Sigmoid colon (tissue), 6 donors: ENCODE measurements at regions not wholly inside any gene's neighbourhood (a gene's known extent, or its start where the extent isn't known, plus 50 kb on each side); places are given as distances from the start of the nearest gene placed in this dataset.

Experiments used
- DNase-seq: peaks from one replicate; pipeline ENCODE4 v3.0.0-alpha.2; 2019
- H3K27ac ChIP-seq, 4 donors: fragments of 200-600 bp; sonication (generic); one replicate each; pipeline ENCODE4 v1.5.1; 2016 to 2019; ENCODE audit warnings: mild to moderate bottlenecking in 1 of 4
- H3K27me3 ChIP-seq, 3 donors: fragments of 200-600 bp; sonication (generic); one replicate each; pipeline ENCODE4 v1.5.1; 2019; ENCODE audit warnings: mild to moderate bottlenecking in 1 of 3
- H3K36me3 ChIP-seq, 4 donors: fragments of 200-600 bp; sonication (generic); one replicate each; pipeline ENCODE4 v1.5.1; 2016 to 2019
- H3K4me1 ChIP-seq, 4 donors: fragments of 200-600 bp; sonication (generic); one replicate each; pipeline ENCODE4 v1.5.1; 2017 to 2019
- H3K4me3 ChIP-seq, 4 donors: fragments of 200-600 bp; sonication (generic); one replicate each; pipeline ENCODE4 v1.5.1; 2017 to 2019; ENCODE audit warnings: mild to moderate bottlenecking in 2 of 4, moderate library complexity in 1 of 4
- H3K9me3 ChIP-seq, 4 donors: fragments of 200-600 bp in 3 of 4; sonication (generic) in 3 of 4; one replicate each; pipeline versions ENCODE4 v1.5.1 to v1.6.1; 2013 to 2019
- EP300 ChIP-seq, 4 donors: sonication (generic); formaldehyde crosslinking; IDR thresholded peaks; one replicate each; pipeline ENCODE4 v1.6.1; 2017; ENCODE audit warnings: antibody characterized with exemption in 4 of 4
- POLR2A ChIP-seq, 2 donors: fragments of 450-650 bp; IDR thresholded peaks; one replicate each; pipeline ENCODE4 v1.6.1; 2016; ENCODE audit warnings: antibody characterized with exemption in 2 of 2, mild to moderate bottlenecking in 2 of 2, moderate library complexity in 2 of 2
- POLR2AphosphoS5 ChIP-seq, 4 donors: sonication (generic); formaldehyde crosslinking; IDR thresholded peaks; one replicate each; pipeline ENCODE4 v1.6.1; 2017; ENCODE audit warnings: antibody characterized with exemption in 4 of 4
- WGBS, 2 donors: extraction: QIAGEN DNeasy Blood & Tissue Kit; methylation state at CpG; one replicate each; pipeline ENCODE4 v1.1.7; 2013; 5-methylcytosine and 5-hydroxymethylcytosine counted together
- intact Hi-C: fragments of 100-400 bp; cut with DNase I; formaldehyde crosslinking; loops from one replicate; pipeline ENCODE4 v1.15.1; 2023
- TF ChIP-seq, protein P1 (sequence below), 4 experiments: fragments of 450-650 bp in 3 of 4; fragments of 200-600 bp in 1 of 4; IDR thresholded peaks; one replicate each; pipeline ENCODE4 v1.5.1; 2016 to 2019; ENCODE audit warnings: antibody characterized with exemption in 4 of 4, mild to moderate bottlenecking in 3 of 4, moderate library complexity in 2 of 4
- donor health status: healthy with polysubstance abuse.
- donor health status: healthy.

DNA sequence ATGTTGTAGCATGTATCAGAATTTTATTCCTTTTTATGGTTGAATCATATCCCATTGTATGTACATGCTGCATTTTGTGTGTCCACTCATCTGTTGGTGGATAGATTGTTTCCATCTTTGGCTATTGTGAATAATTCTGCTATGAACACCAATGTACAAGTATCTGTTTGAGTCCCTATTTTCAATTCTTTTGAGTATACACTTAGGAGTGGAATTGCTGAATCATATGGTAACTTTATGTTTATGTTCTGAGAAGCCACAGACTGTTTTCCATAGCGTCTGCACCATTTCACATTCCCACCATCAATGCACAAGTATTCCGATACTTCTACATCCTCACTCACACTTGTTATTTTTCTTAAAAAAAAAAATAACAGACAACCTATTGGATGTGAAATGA is 91.5 kb downstream of the ARF6 start:
- peaks cover 0 to 29% (median 11%) of the 10 kb centered on the region in 4 donors for H3K4me1 ChIP-seq
- WGBS, 2 donors = 82 to 90% methylated on average over 2 of the region's 2 CpGs
- H3K27ac ChIP-seq = no peak overlapping the region
- TF ChIP-seq POLR2A (IDR thresholded peaks at IDR 0.05) (no peak), POLR2AphosphoS5 (IDR thresholded peaks at IDR 0.05) (no peak), EP300 (IDR thresholded peaks at IDR 0.05) (no peak)
- TF ChIP-seq, protein P1, sequence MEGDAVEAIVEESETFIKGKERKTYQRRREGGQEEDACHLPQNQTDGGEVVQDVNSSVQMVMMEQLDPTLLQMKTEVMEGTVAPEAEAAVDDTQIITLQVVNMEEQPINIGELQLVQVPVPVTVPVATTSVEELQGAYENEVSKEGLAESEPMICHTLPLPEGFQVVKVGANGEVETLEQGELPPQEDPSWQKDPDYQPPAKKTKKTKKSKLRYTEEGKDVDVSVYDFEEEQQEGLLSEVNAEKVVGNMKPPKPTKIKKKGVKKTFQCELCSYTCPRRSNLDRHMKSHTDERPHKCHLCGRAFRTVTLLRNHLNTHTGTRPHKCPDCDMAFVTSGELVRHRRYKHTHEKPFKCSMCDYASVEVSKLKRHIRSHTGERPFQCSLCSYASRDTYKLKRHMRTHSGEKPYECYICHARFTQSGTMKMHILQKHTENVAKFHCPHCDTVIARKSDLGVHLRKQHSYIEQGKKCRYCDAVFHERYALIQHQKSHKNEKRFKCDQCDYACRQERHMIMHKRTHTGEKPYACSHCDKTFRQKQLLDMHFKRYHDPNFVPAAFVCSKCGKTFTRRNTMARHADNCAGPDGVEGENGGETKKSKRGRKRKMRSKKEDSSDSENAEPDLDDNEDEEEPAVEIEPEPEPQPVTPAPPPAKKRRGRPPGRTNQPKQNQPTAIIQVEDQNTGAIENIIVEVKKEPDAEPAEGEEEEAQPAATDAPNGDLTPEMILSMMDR (IDR thresholded peaks at IDR 0.05) = no peak
- intact Hi-C loops = no loop called here
- no peaks in the 10 kb centered on the region for H3K36me3 ChIP-seq
- no peaks in the 10 kb centered on the region for H3K9me3 ChIP-seq
- no peak overlapping the region for H3K4me3 ChIP-seq
- no peak for DNase-seq
- H3K27me3 ChIP-seq = no peaks in the 10 kb centered on the region

DNA sequence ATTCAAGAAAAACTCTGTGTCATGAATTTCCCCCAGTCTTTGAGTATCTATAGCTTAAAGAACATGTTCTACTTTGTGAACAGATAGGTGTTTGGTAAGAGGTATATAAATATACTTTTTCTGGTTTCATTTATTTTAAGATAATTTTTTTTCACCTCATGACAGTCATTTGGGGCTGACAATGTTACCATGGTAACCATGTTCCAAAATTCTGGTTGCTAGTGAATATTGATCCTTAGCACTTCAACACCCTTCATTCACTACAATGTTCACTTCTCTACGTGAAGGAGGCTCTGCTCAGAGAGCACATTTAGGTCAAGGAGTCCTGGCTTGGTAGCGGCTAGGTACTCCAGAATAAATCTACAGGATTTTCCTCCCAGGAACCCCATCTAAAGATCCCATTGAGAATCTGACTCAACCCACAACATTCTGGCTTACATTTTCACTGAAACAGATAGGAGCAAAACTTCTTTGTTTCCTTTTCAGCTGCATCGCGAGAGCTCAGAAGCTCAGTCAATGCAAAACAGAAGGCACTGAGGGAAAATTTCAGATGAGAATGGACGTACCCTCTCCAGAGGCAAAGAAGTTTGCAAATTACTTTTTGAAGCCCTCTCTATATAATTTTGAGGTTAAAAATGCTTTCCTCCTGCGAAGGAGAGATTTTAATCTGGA is 93.6 kb downstream of the ARF6 start:
- DNase-seq = no peak
- Histone ChIP-seq H3K27ac (peak overlapping the region in 1 of 4 donors; percentile 54), H3K4me3 (no peak overlapping the region), H3K36me3 (no peaks in the 10 kb centered on the region), H3K9me3 (no peaks in the 10 kb centered on the region), H3K27me3 (no peaks in the 10 kb centered on the region), H3K4me1 (peaks cover 0 to 12% (median 0%) of the 10 kb centered on the region in 4 donors)
- intact Hi-C loops = no loop called here
- WGBS, 2 donors = 63 to 77% methylated on average over 6 of the region's 6 CpGs
- TF ChIP-seq, protein P1 (IDR thresholded peaks at IDR 0.05) = no peak
- TF ChIP-seq POLR2A (IDR thresholded peaks at IDR 0.05) (no peak), EP300 (IDR thresholded peaks at IDR 0.05) (no peak), POLR2AphosphoS5 (IDR thresholded peaks at IDR 0.05) (no peak)

DNA sequence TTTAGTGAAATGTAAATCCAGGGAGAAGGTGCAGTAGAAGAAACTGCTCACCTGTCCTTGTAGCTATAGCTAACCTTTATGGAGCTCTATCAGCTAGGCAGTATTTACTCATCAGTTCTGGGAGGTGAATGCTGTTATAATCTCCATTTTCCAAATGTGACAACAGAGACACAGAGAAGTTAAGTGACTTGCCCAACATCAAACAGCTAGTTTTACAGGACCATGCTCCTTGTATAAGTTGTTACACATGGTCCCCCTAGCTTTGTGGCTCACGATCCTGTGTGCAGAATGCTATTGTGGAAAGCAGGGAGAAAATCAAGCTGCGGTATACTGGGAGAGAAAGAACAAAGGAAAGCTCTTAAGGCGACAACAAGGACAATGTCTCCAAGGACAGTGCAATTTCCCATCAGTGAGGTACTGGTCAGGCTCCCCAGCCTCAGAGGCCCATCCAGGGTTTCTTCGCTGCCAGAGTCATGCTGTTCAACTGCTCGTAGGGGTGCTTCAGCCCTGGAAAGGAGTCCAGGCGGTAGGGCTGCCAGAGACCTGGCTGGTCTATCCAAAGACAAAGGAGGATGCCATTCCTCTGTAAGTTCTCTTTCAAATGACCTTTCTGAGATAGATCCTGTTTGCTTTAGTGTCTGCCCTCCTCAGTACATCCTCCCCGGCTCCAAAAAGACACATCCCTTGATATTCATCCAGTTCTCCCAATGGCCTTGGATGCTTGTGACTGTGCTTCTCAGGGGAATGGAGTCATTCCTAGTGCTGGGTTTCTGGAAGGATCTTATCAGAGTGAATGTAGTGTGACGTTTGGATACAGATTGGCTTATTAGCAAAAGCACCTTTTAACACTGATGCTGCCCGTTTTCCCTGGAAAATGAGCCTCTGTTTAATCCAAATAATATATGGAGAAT is 95.5 kb downstream of the ARF6 start:
- 88 to 90% methylated on average over 9 of the region's 9 CpGs for WGBS, 2 donors
- no peaks in the 10 kb centered on the region for H3K36me3 ChIP-seq
- no peaks in the 10 kb centered on the region for H3K27me3 ChIP-seq
- no peak overlapping the region for H3K4me3 ChIP-seq
- H3K9me3 ChIP-seq = no peaks in the 10 kb centered on the region
- no peak for DNase-seq
- H3K4me1 ChIP-seq = peaks cover 0 to 12% (median 0%) of the 10 kb centered on the region in 4 donors
- intact Hi-C loops = no loop called here
- no peak overlapping the region for H3K27ac ChIP-seq
- TF ChIP-seq, protein P1 (IDR thresholded peaks at IDR 0.05) = no peak
- TF ChIP-seq POLR2AphosphoS5 (IDR thresholded peaks at IDR 0.05) = no peak
- TF ChIP-seq EP300 (IDR thresholded peaks at IDR 0.05) = no peak
- TF ChIP-seq POLR2A (IDR thresholded peaks at IDR 0.05) = no peak

DNA sequence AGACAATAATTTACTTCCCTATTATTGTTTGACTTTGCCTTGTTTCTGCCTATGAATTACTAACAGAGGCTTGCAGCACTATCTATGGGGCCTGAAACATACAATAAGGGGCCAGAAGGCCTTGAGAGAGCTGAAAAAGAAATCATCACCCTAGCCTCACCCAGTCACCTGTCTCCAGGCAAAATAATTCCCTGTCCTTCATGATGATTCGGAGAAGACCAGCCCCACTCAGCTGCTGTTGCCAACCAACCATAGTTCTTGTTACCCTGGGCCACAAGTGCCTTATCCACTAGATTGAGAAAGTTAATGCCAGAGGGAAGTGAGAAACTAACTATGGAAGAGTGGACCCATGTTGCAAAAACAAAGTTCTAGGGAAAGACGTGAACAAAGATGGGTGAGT is 97.1 kb downstream of the ARF6 start:
- H3K27ac ChIP-seq = no peak overlapping the region
- no peak overlapping the region for H3K4me3 ChIP-seq
- H3K36me3 ChIP-seq = no peaks in the 10 kb centered on the region
- TF ChIP-seq, protein P1 (IDR thresholded peaks at IDR 0.05) = no peak
- TF ChIP-seq EP300 (IDR thresholded peaks at IDR 0.05) (no peak), POLR2A (IDR thresholded peaks at IDR 0.05) (no peak), POLR2AphosphoS5 (IDR thresholded peaks at IDR 0.05) (no peak)
- H3K4me1 ChIP-seq = peaks cover 0 to 12% (median 0%) of the 10 kb centered on the region in 4 donors
- intact Hi-C loops = no loop called here
- DNase-seq = no peak
- no peaks in the 10 kb centered on the region for H3K27me3 ChIP-seq
- WGBS, 2 donors = 45 to 81% methylated on average over 2 of the region's 2 CpGs
- H3K9me3 ChIP-seq = no peaks in the 10 kb centered on the region
